Tibial artery (tissue), 4 donors: ENCODE measurements at regions not wholly inside any gene's neighbourhood (a gene's known extent, or its start where the extent isn't known, plus 50 kb on each side); places are given as distances from the start of the nearest gene placed in this dataset.

Experiments used
- DNase-seq, 2 donors: peaks; one replicate each; pipeline ENCODE4 v3.0.0-alpha.2; 2019
- H3K27ac ChIP-seq, 2 donors: fragments of 200-600 bp; sonication (generic) in 1 of 2; 1 replicate in 1 of 2; 2 replicates in 1 of 2; pipeline ENCODE4 v1.5.1; 2018 to 2019; ENCODE audit warnings: mild to moderate bottlenecking in 1 of 2
- H3K27me3 ChIP-seq, 2 donors: fragments of 200-600 bp; sonication (generic) in 1 of 2; one replicate each; pipeline versions ENCODE4 v1.5.1 to v1.6.0; 2016 to 2019
- H3K36me3 ChIP-seq, 3 donors: fragments of 200-600 bp; sonication (generic) in 2 of 3; one replicate each; pipeline ENCODE4 v1.5.1; 2016 to 2019; ENCODE audit warnings: mild to moderate bottlenecking in 2 of 3
- H3K4me1 ChIP-seq, 4 donors: fragments of 200-600 bp; sonication (generic) in 2 of 4; 1 replicate in 3 of 4; 2 replicates in 1 of 4; pipeline ENCODE4 v1.5.1; 2016 to 2019
- H3K4me3 ChIP-seq, 2 donors: fragments of 200-600 bp; sonication (generic) in 1 of 2; 1 replicate in 1 of 2; 2 replicates in 1 of 2; pipeline ENCODE4 v1.5.1; 2018 to 2019; ENCODE audit warnings: mild to moderate bottlenecking in 2 of 2
- H3K9me3 ChIP-seq, 3 donors: fragments of 200-600 bp; sonication (generic) in 1 of 3; one replicate each; pipeline ENCODE4 v1.5.1; 2016 to 2019
- CTCF ChIP-seq, 2 experiments: fragments of 200-600 bp in 1 of 2; fragments of 450-650 bp in 1 of 2; IDR thresholded peaks; one replicate each; pipeline ENCODE4 v1.5.1; 2017 to 2019; ENCODE audit warnings: antibody characterized with exemption in 2 of 2, mild to moderate bottlenecking in 1 of 2, moderate library complexity in 1 of 2
- intact Hi-C: fragments of 100-400 bp; cut with DNase I; formaldehyde crosslinking; loops from one replicate; pipeline ENCODE4 v1.15.0; 2023; ENCODE audit warnings: low total_unique reads

GRCh38 chr11:44457862-44458261 lies 107.6 kb upstream of the CD82 start:
- no peak for TF ChIP-seq CTCF (IDR thresholded peaks at IDR 0.05)
- peaks cover 0 to 16% (median 13%) of the 10 kb centered on the region in 3 donors for H3K9me3 ChIP-seq
- H3K27me3 ChIP-seq = peaks cover 0 to 2% of the 10 kb centered on the region in 2 donors
- intact Hi-C loops = no loop called here
- no peak for DNase-seq
- H3K4me3 ChIP-seq = no peak overlapping the region
- H3K27ac ChIP-seq = no peak overlapping the region
- no peaks in the 10 kb centered on the region for H3K4me1 ChIP-seq
- no peaks in the 10 kb centered on the region for H3K36me3 ChIP-seq

DNA sequence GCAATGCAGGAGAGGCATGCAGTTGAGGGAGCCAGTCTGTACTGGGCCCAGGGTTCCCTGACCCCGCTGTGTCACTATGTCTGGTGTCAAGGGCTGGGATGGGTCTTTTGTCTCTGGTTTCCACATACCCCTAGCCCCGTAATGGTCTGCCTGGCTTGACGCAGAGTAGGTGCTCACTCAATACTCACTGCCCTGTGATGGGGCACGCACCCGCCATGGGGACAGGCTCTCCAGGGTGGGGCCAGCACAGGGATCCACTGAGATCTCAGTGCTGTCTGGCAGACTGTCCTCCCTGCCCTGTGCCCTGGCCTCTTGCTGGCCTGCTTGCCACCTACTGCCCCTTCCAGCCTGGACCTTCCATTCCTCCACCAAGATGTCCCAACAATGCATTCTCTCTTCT lies 101.7 kb upstream of the CD82 start:
- Histone ChIP-seq H3K27ac (no peak overlapping the region), H3K9me3 (peaks cover 0 to 29% (median 21%) of the 10 kb centered on the region in 3 donors), H3K27me3 (peaks cover 0 to 30% of the 10 kb centered on the region in 2 donors), H3K4me1 (no peaks in the 10 kb centered on the region), H3K36me3 (no peaks in the 10 kb centered on the region), H3K4me3 (no peak overlapping the region)
- no peak for DNase-seq
- no peak for TF ChIP-seq CTCF (IDR thresholded peaks at IDR 0.05)
- intact Hi-C loops = no loop called here

- intact Hi-C loops = no loop called here
- H3K9me3 ChIP-seq = peaks cover 0 to 29% (median 21%) of the 10 kb centered on the region in 3 donors
- no peaks in the 10 kb centered on the region for H3K4me1 ChIP-seq
- H3K27me3 ChIP-seq = peaks cover 0 to 36% of the 10 kb centered on the region in 2 donors
- H3K36me3 ChIP-seq = no peaks in the 10 kb centered on the region
- DNase-seq = no peak
- no peak overlapping the region for H3K27ac ChIP-seq
- TF ChIP-seq CTCF (IDR thresholded peaks at IDR 0.05) = no peak
- no peak overlapping the region for H3K4me3 ChIP-seq
Observed at GRCh38 chr11:44464741-44465140, 100.7 kb upstream of the CD82 start.

GRCh38 chr11:44466531-44467205 lies 98.8 kb upstream of the CD82 start:
- intact Hi-C loops = no loop called here
- TF ChIP-seq CTCF (IDR thresholded peaks at IDR 0.05) = no peak
- no peaks in the 10 kb centered on the region for H3K36me3 ChIP-seq
- peaks cover 0 to 18% (median 5%) of the 10 kb centered on the region in 3 donors for H3K9me3 ChIP-seq
- peaks cover 0 to 36% of the 10 kb centered on the region in 2 donors for H3K27me3 ChIP-seq
- no peak for DNase-seq
- no peak overlapping the region for H3K27ac ChIP-seq
- H3K4me3 ChIP-seq = no peak overlapping the region
- H3K4me1 ChIP-seq = no peaks in the 10 kb centered on the region

- intact Hi-C loops = no loop called here
- TF ChIP-seq CTCF (IDR thresholded peaks at IDR 0.05) = no peak
- DNase-seq = no peak
Observed at GRCh38 chr11:44467413-44467812, 98.0 kb upstream of the CD82 start.

More at GRCh38 chr11:44467413-44467812, 98.0 kb upstream of the CD82 start:
- Histone ChIP-seq H3K4me3 (no peak overlapping the region), H3K27ac (no peak overlapping the region), H3K4me1 (no peaks in the 10 kb centered on the region), H3K36me3 (no peaks in the 10 kb centered on the region), H3K9me3 (peaks cover 0 to 16% (median 5%) of the 10 kb centered on the region in 3 donors), H3K27me3 (peaks cover 0 to 40% of the 10 kb centered on the region in 2 donors)
